ENCODE measurements at regions not wholly inside any gene's neighbourhood (a gene's known extent, or its start where the extent isn't known, plus 50 kb on each side); places are given as distances from the start of the nearest gene placed in this dataset.
"Not testable (repeated sequence)": the region's sequence is repeated elsewhere in the genome, so short reads cannot be mapped to it uniquely, and the experiment has no call there.

GRCh38 chr6:28824793-28825731, 98.7 kb downstream of the TRIM27 start:
- in situ Hi-C loops (cut with HindIII; ENCODE audit: low sequenced_read_pairs), result loop anchor here (5.0 kb wide), 1 partner anchor 177 kb away; no protein-coding TSS in a partner anchor

- in situ Hi-C loops (cut with HindIII; ENCODE audit: low sequenced_read_pairs), result loop anchor here (5.0 kb wide), 1 partner anchor 176 kb away; no protein-coding TSS in a partner anchor
These were observed 98.0 kb downstream of the TRIM27 start for GRCh38 chr6:28825732-28826293.

GRCh38 chr6:28831683-28832082, 92.1 kb downstream of the TRIM27 start:
- in situ Hi-C loops (cut with HindIII; ENCODE audit: low sequenced_read_pairs), result not testable (repeated sequence)

- in situ Hi-C loops (cut with HindIII; ENCODE audit: low sequenced_read_pairs), result not testable (repeated sequence)
These were observed 87.1 kb downstream of the TRIM27 start for GRCh38 chr6:28836703-28837102.

GRCh38 chr6:28838289-28838633, 85.5 kb downstream of the TRIM27 start:
- in situ Hi-C loops (cut with HindIII; ENCODE audit: low sequenced_read_pairs), result no loop called here

GRCh38 chr6:28838634-28839442, 84.9 kb downstream of the TRIM27 start:
- in situ Hi-C loops (cut with HindIII; ENCODE audit: low sequenced_read_pairs), result no loop called here

- in situ Hi-C loops (cut with HindIII; ENCODE audit: low sequenced_read_pairs), result no loop called here
These were observed 84.2 kb downstream of the TRIM27 start for GRCh38 chr6:28839443-28840120.

GRCh38 chr6:28841290-28841689, 82.5 kb downstream of the TRIM27 start:
- in situ Hi-C loops (cut with HindIII; ENCODE audit: low sequenced_read_pairs), result no loop called here

- in situ Hi-C loops (cut with HindIII; ENCODE audit: low sequenced_read_pairs), result not testable (repeated sequence)
These were observed 75.0 kb downstream of the TRIM27 start for GRCh38 chr6:28848756-28849155.
